Panc1 (cell line): ENCODE measurements at regions not wholly inside any gene's neighbourhood (a gene's known extent, or its start where the extent isn't known, plus 50 kb on each side); places are given as distances from the start of the nearest gene placed in this dataset.

Experiments used
- ATAC-seq: fragments of 200-7000 bp; cut with Tn5 transposase; 2 replicates; pipeline ENCODE4 v1.9.1; 2020; ENCODE audit warnings: mild to moderate bottlenecking, moderate library complexity
- BruUV-seq: library from RNA; stranded (reverse); fragments of 400-500 nt; replicated peaks from 2 replicates; lab custom pipeline; 2021; lab: Mats Ljungman, UMichigan
- CTCF ChIA-PET: fragments of 300-600 bp; sonication (Branson Sonifier 250); formaldehyde crosslinking; loops from one replicate; lab custom pipeline; 2022; ENCODE audit warnings: antibody characterized with exemption; lab: Charles Lee
- POLR2A ChIA-PET: fragments of 300-600 bp; sonication (Branson Sonifier 250); formaldehyde crosslinking; loops from one replicate; lab custom pipeline; 2022; ENCODE audit warnings: antibody characterized with exemption; lab: Charles Lee
- DNase-seq: peaks from one replicate; pipeline ENCODE4 v3.0.0-alpha.2; 2010; ENCODE audit warnings: low read depth, low spot score
- H3K27ac ChIP-seq: 2 replicates; pipeline ENCODE4 v1.5.1; 2011; ENCODE audit warnings: mild to moderate bottlenecking, low read length, inconsistent platforms
- H3K27me3 ChIP-seq: fragments of 200-500 bp; sonication (Bioruptor generic); 2 replicates; pipeline ENCODE4 v1.6.0; 2014; ENCODE audit warnings: low read length, inconsistent platforms; ENCODE audit not compliant: control insufficient read depth, insufficient read depth
- H3K36me3 ChIP-seq: fragments of 200-500 bp; sonication (Bioruptor generic); 2 replicates; pipeline ENCODE4 v1.5.1; 2014; ENCODE audit warnings: inconsistent platforms, mild to moderate bottlenecking, low read length, moderate library complexity; ENCODE audit not compliant: control insufficient read depth, insufficient read depth
- H3K4me1 ChIP-seq: 2 replicates; pipeline ENCODE4 v1.5.1; 2011; ENCODE audit warnings: inconsistent platforms, mild to moderate bottlenecking, low read length, moderate library complexity; ENCODE audit not compliant: control insufficient read depth, insufficient read depth
- H3K4me3 ChIP-seq, 2 experiments: 2 replicates each; pipeline ENCODE4 v1.5.1; 2011 to 2012; ENCODE audit warnings: low read depth in 2 of 2, low read length in 2 of 2, mild to moderate bottlenecking in 2 of 2, inconsistent platforms in 1 of 2, moderate library complexity in 1 of 2
- H3K9me3 ChIP-seq: fragments of 200-500 bp; sonication (Bioruptor generic); 2 replicates; pipeline ENCODE4 v1.5.1; 2014; ENCODE audit warnings: low read depth, mild to moderate bottlenecking, inconsistent platforms, low read length, moderate library complexity; ENCODE audit not compliant: control insufficient read depth, insufficient read depth
- POLR2AphosphoS5 ChIP-seq: IDR thresholded peaks from 2 replicates; pipeline ENCODE4 v1.6.1; 2012; ENCODE audit warnings: mild to moderate bottlenecking, low read depth, low read length, moderate library complexity
- SIN3A ChIP-seq: IDR thresholded peaks from 2 replicates; pipeline ENCODE4 v1.6.1; 2012; ENCODE audit warnings: low read depth, mild to moderate bottlenecking, low read length, moderate library complexity, borderline replicate concordance; ENCODE audit not compliant: insufficient read depth
- TCF7L2 ChIP-seq: IDR thresholded peaks from 2 replicates; pipeline ENCODE4 v1.6.1; 2011; ENCODE audit warnings: mild to moderate bottlenecking, low read depth, low read length, inconsistent platforms
- in situ Hi-C: cut with HindIII; loops from 2 replicates; pipeline ENCODE4 v1.10.0; 2016; ENCODE audit warnings: low sequenced_read_pairs, low pct_unique_long_range_greater_than_20kb
- intact Hi-C: fragments of 100-400 bp; cut with micrococcal nuclease; formaldehyde crosslinking; loops from one replicate; pipeline ENCODE4 v1.10.0; 2022; ENCODE audit not compliant: unreplicated experiment
- TF ChIP-seq, protein P1 (sequence below): fragments of 450-650 bp; IDR thresholded peaks from 2 replicates; pipeline ENCODE4 v1.5.1; 2017; ENCODE audit warnings: mild to moderate bottlenecking
- TF ChIP-seq, protein P2 (sequence below), 2 experiments: IDR thresholded peaks; 2 replicates each; pipeline ENCODE4 v1.6.1; 2011 to 2012; ENCODE audit warnings: low read depth in 2 of 2, control low read depth in 1 of 2, low read length in 1 of 2, mild to moderate bottlenecking in 1 of 2, moderate library complexity in 1 of 2; ENCODE audit not compliant: insufficient read depth in 1 of 2

DNA sequence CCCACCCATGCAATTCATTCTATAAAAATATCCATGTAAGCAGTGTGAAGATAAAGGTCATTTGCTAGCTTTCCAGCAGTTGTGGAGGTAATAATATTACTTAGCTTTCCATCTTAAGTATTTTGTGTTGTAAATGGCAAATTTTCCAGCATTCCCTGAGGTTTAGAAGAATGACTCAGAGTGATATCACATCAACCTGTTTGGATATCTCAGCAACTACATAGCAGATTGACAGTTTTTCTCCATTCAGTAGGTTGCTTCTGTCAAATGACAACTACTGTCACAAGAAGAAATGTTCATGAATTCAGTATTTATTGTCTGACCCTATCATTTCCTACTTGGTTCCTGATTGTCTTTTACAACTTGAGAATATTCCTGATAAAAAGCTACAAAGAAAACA is 434.9 kb upstream of the GALNTL6 start:
- DNase-seq (no peak), ATAC-seq (no peak)
- no TSS peak for BruUV-seq
- TF ChIP-seq POLR2AphosphoS5 (no peak), SIN3A (no peak), TCF7L2 (no peak)
- TF ChIP-seq, protein P1, sequence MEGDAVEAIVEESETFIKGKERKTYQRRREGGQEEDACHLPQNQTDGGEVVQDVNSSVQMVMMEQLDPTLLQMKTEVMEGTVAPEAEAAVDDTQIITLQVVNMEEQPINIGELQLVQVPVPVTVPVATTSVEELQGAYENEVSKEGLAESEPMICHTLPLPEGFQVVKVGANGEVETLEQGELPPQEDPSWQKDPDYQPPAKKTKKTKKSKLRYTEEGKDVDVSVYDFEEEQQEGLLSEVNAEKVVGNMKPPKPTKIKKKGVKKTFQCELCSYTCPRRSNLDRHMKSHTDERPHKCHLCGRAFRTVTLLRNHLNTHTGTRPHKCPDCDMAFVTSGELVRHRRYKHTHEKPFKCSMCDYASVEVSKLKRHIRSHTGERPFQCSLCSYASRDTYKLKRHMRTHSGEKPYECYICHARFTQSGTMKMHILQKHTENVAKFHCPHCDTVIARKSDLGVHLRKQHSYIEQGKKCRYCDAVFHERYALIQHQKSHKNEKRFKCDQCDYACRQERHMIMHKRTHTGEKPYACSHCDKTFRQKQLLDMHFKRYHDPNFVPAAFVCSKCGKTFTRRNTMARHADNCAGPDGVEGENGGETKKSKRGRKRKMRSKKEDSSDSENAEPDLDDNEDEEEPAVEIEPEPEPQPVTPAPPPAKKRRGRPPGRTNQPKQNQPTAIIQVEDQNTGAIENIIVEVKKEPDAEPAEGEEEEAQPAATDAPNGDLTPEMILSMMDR: no peak
- TF ChIP-seq, protein P2, sequence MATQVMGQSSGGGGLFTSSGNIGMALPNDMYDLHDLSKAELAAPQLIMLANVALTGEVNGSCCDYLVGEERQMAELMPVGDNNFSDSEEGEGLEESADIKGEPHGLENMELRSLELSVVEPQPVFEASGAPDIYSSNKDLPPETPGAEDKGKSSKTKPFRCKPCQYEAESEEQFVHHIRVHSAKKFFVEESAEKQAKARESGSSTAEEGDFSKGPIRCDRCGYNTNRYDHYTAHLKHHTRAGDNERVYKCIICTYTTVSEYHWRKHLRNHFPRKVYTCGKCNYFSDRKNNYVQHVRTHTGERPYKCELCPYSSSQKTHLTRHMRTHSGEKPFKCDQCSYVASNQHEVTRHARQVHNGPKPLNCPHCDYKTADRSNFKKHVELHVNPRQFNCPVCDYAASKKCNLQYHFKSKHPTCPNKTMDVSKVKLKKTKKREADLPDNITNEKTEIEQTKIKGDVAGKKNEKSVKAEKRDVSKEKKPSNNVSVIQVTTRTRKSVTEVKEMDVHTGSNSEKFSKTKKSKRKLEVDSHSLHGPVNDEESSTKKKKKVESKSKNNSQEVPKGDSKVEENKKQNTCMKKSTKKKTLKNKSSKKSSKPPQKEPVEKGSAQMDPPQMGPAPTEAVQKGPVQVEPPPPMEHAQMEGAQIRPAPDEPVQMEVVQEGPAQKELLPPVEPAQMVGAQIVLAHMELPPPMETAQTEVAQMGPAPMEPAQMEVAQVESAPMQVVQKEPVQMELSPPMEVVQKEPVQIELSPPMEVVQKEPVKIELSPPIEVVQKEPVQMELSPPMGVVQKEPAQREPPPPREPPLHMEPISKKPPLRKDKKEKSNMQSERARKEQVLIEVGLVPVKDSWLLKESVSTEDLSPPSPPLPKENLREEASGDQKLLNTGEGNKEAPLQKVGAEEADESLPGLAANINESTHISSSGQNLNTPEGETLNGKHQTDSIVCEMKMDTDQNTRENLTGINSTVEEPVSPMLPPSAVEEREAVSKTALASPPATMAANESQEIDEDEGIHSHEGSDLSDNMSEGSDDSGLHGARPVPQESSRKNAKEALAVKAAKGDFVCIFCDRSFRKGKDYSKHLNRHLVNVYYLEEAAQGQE (IDR thresholded peaks at IDR 0.05; ENCODE audit: insufficient read depth in 1 of 2, low read depth in 2 of 2, low read length in 1 of 2): no peak
- Histone ChIP-seq H3K9me3 (no peaks in the 10 kb centered on the region), H3K4me3 (no peak overlapping the region), H3K27me3 (no peaks in the 10 kb centered on the region), H3K36me3 (no peaks in the 10 kb centered on the region), H3K4me1 (no peaks in the 10 kb centered on the region), H3K27ac (no peak overlapping the region)
- intact Hi-C loops (no loop called here), in situ Hi-C loops (no loop called here)
- CTCF ChIA-PET: no interaction called here
- POLR2A ChIA-PET: no interaction called here

DNA sequence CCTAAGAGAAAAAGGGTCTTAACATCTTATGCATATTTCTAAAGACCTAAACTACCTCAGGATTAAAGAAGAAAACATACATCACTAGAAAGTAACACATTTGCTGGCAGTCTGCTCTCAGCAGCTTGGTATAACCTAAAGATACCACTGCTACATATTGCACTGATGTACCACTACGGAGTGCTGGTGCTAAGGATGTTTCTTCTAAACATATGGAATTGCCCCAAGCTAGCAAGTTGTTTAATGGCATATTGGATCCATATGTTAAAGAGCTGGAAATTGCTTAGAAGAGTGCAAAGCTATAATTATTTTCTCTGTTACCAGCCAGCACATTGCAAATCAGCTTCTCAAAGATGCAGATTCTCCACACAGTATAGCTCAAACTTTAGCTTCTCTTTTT is 436.5 kb upstream of the GALNTL6 start:
- Histone ChIP-seq H3K27ac (no peak overlapping the region), H3K4me3 (no peak overlapping the region), H3K9me3 (no peaks in the 10 kb centered on the region), H3K36me3 (no peaks in the 10 kb centered on the region), H3K4me1 (no peaks in the 10 kb centered on the region), H3K27me3 (no peaks in the 10 kb centered on the region)
- ATAC-seq (no peak), DNase-seq (no peak)
- in situ Hi-C loops (no loop called here), intact Hi-C loops (no loop called here)
- ChIA-PET CTCF (no interaction called here), POLR2A (no interaction called here)
- TF ChIP-seq, protein P2 (IDR thresholded peaks at IDR 0.05; ENCODE audit: insufficient read depth in 1 of 2, low read depth in 2 of 2, low read length in 1 of 2): no peak
- TF ChIP-seq SIN3A (no peak), POLR2AphosphoS5 (no peak), TCF7L2 (no peak)
- TF ChIP-seq, protein P1: no peak
- BruUV-seq: no TSS peak
